DOHH2 (cell line): ENCODE measurements at regions not wholly inside any gene's neighbourhood (a gene's known extent, or its start where the extent isn't known, plus 50 kb on each side); places are given as distances from the start of the nearest gene placed in this dataset.

Experiments
- H3F3A ChIP-seq: fragments of 200-600 bp; sonication (generic), shearing (Covaris generic); 2 replicates; pipeline ENCODE4 v1.6.0; 2016; ENCODE audit warnings: antibody characterized with exemption, mild to moderate bottlenecking; ENCODE audit not compliant: control insufficient read depth, insufficient read depth
- H3K27ac ChIP-seq: fragments of 200-600 bp; sonication (generic); 2 replicates; pipeline ENCODE4 v1.5.1; 2014; ENCODE audit warnings: low read depth, mild to moderate bottlenecking, low read length, moderate library complexity
- H3K27me3 ChIP-seq: fragments of 200-600 bp; sonication (generic); 2 replicates; pipeline ENCODE4 v1.6.1; 2014; ENCODE audit warnings: mild to moderate bottlenecking, low read length, mixed read lengths; ENCODE audit not compliant: control insufficient read depth
- H3K36me3 ChIP-seq: fragments of 200-600 bp; sonication (generic); 2 replicates; pipeline ENCODE4 v1.6.1; 2014; ENCODE audit warnings: mild to moderate bottlenecking, low read length, moderate library complexity, mixed read lengths; ENCODE audit not compliant: control insufficient read depth
- H3K4me1 ChIP-seq: fragments of 200-600 bp; sonication (generic); 2 replicates; pipeline ENCODE4 v1.6.1; 2014; ENCODE audit warnings: mild to moderate bottlenecking, low read length, mixed read lengths; ENCODE audit not compliant: control insufficient read depth
- H3K4me2 ChIP-seq: fragments of 200-600 bp; sonication (generic); 2 replicates; pipeline ENCODE4 v1.6.0; 2014; ENCODE audit warnings: mild to moderate bottlenecking, low read length, moderate library complexity
- H3K4me3 ChIP-seq: fragments of 200-600 bp; sonication (generic); 2 replicates; pipeline ENCODE4 v1.5.1; 2014; ENCODE audit warnings: mild to moderate bottlenecking, low read length, mixed read lengths
- H3K79me2 ChIP-seq: fragments of 200-600 bp; sonication (generic); 2 replicates; pipeline ENCODE4 v1.6.1; 2014; ENCODE audit warnings: mild to moderate bottlenecking, low read length, mixed read lengths; ENCODE audit not compliant: control insufficient read depth
- H3K9me2 ChIP-seq: fragments of 200-600 bp; sonication (generic); replicated peaks from 2 replicates; pipeline ENCODE4 v1.6.1; 2014; ENCODE audit warnings: mild to moderate bottlenecking, low read length, mixed read lengths; ENCODE audit not compliant: control insufficient read depth
- H3K9me3 ChIP-seq: fragments of 200-600 bp; sonication (generic); 2 replicates; pipeline ENCODE4 v1.6.1; 2014; ENCODE audit warnings: antibody characterized with exemption, low read length, mixed read lengths; ENCODE audit not compliant: control insufficient read depth, insufficient read depth
- H4K20me1 ChIP-seq: fragments of 200-600 bp; sonication (generic); 2 replicates; pipeline ENCODE4 v1.6.0; 2014; ENCODE audit warnings: low read depth, mild to moderate bottlenecking, antibody characterized with exemption, low read length, moderate library complexity; ENCODE audit not compliant: control insufficient read depth, insufficient read depth
- CTCF ChIP-seq: fragments of 200-600 bp; sonication (generic); IDR thresholded peaks from one replicate; pipeline ENCODE4 v1.5.1; 2014; ENCODE audit warnings: antibody characterized with exemption, mild to moderate bottlenecking, low read depth, low read length; ENCODE audit not compliant: poor library complexity, severe bottlenecking
- EZH2phosphoT487 ChIP-seq: fragments of 200-600 bp; sonication (generic); IDR thresholded peaks from 2 replicates; pipeline ENCODE4 v1.6.1; 2017; ENCODE audit warnings: borderline replicate concordance, mild to moderate bottlenecking, antibody characterized with exemption, low read length, moderate library complexity, mixed read lengths

GRCh38 chr12:38985961-38986360 is 80.6 kb upstream of the CPNE8 start:
- TF ChIP-seq CTCF: no peak
- TF ChIP-seq EZH2phosphoT487: no peak
- no peak overlapping the region for H3K27ac ChIP-seq
- H3K27me3 ChIP-seq: no peaks in the 10 kb centered on the region
- no peaks in the 10 kb centered on the region for H3K4me1 ChIP-seq
- no peak overlapping the region for H3K4me2 ChIP-seq
- H3K9me2 ChIP-seq: no peaks in the 10 kb centered on the region
- no peak overlapping the region for H3K4me3 ChIP-seq
- no peaks in the 10 kb centered on the region for H3K9me3 ChIP-seq
- H4K20me1 ChIP-seq: no peaks in the 10 kb centered on the region
- no peaks in the 10 kb centered on the region for H3K79me2 ChIP-seq
- no peaks in the 10 kb centered on the region for H3F3A ChIP-seq
- H3K36me3 ChIP-seq: no peaks in the 10 kb centered on the region

DNA sequence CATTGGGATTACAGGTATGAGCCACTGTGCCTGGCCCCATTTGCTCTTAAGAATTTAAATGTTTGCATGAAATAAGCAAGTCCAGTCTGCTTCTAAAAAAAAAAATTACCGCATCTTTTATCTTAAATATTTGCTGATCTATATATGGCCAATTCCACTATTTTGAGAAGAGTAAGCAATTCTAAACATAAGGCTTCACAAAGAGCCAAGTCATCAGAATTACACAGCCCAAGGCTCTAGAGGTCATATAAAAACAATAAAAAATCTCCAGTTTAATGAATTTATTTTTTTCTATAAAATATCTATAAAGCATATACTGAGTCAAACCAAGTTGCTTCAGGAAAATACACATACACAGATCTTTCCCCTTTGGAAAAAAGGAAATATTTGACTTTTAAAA is 79.0 kb upstream of the CPNE8 start:
- Histone ChIP-seq H4K20me1 (no peaks in the 10 kb centered on the region), H3K36me3 (no peaks in the 10 kb centered on the region), H3K27ac (no peak overlapping the region), H3K79me2 (no peaks in the 10 kb centered on the region), H3K4me1 (no peaks in the 10 kb centered on the region), H3K9me2 (no peaks in the 10 kb centered on the region), H3K4me2 (no peak overlapping the region), H3F3A (no peaks in the 10 kb centered on the region), H3K4me3 (no peak overlapping the region), H3K9me3 (no peaks in the 10 kb centered on the region), H3K27me3 (no peaks in the 10 kb centered on the region)
- TF ChIP-seq CTCF (no peak), EZH2phosphoT487 (no peak)

GRCh38 chr12:38983117-38983571 is 77.8 kb upstream of the CPNE8 start:
- H3K79me2 ChIP-seq: no peaks in the 10 kb centered on the region
- no peaks in the 10 kb centered on the region for H3F3A ChIP-seq
- no peaks in the 10 kb centered on the region for H3K27me3 ChIP-seq
- no peak for TF ChIP-seq EZH2phosphoT487
- no peak for TF ChIP-seq CTCF
- H3K4me3 ChIP-seq: no peak overlapping the region
- H3K9me3 ChIP-seq: no peaks in the 10 kb centered on the region
- no peaks in the 10 kb centered on the region for H3K9me2 ChIP-seq
- H4K20me1 ChIP-seq: no peaks in the 10 kb centered on the region
- no peak overlapping the region for H3K27ac ChIP-seq
- H3K36me3 ChIP-seq: no peaks in the 10 kb centered on the region
- no peaks in the 10 kb centered on the region for H3K4me1 ChIP-seq
- no peak overlapping the region for H3K4me2 ChIP-seq

- Histone ChIP-seq H3K27me3 (no peaks in the 10 kb centered on the region), H3K4me1 (no peaks in the 10 kb centered on the region), H3K9me3 (no peaks in the 10 kb centered on the region), H3K79me2 (no peaks in the 10 kb centered on the region), H3K4me2 (no peak overlapping the region), H3K27ac (no peak overlapping the region), H3K4me3 (no peak overlapping the region), H3K9me2 (no peaks in the 10 kb centered on the region), H4K20me1 (no peaks in the 10 kb centered on the region), H3K36me3 (no peaks in the 10 kb centered on the region), H3F3A (no peaks in the 10 kb centered on the region)
- TF ChIP-seq CTCF (no peak), EZH2phosphoT487 (no peak)
Observed at GRCh38 chr12:38977132-38977531, 71.7 kb upstream of the CPNE8 start.
